PC-3 (cell line): ENCODE measurements at regions not wholly inside any gene's neighbourhood (a gene's known extent, or its start where the extent isn't known, plus 50 kb on each side); places are given as distances from the start of the nearest gene placed in this dataset.
"Not testable (repeated sequence)": the region's sequence is repeated elsewhere in the genome, so short reads cannot be mapped to it uniquely, and the experiment has no call there.

Experiments
- ATAC-seq: fragments of 200-7000 bp; cut with Tn5 transposase; 2 replicates; pipeline ENCODE4 v1.9.1; 2020; ENCODE audit warnings: mild to moderate bottlenecking, moderate library complexity
- BruUV-seq: library from RNA; stranded (reverse); fragments of 400-500 nt; replicated peaks from 2 replicates; lab custom pipeline; 2021; lab: Mats Ljungman, UMichigan
- CTCF ChIA-PET: fragments of 300-600 bp; sonication (Branson Sonifier 250); formaldehyde crosslinking; loops from one replicate; lab custom pipeline; 2022; ENCODE audit warnings: antibody characterized with exemption; lab: Charles Lee
- POLR2A ChIA-PET: fragments of 300-600 bp; sonication (Branson Sonifier 250); formaldehyde crosslinking; loops from one replicate; lab custom pipeline; 2022; ENCODE audit warnings: antibody characterized with exemption; ENCODE audit not compliant: unreplicated experiment; lab: Charles Lee
- DNase-seq: peaks from one replicate; pipeline ENCODE4 v3.0.0-alpha.2; 2015
- H2AFZ ChIP-seq: fragments of 300-600 bp; sonication (generic); 2 replicates; pipeline ENCODE4 v1.6.0; 2016; ENCODE audit warnings: antibody characterized with exemption, low read length
- H3F3A ChIP-seq: fragments of 300-600 bp; sonication (generic); one replicate; pipeline ENCODE4 v1.6.0; 2017; ENCODE audit warnings: antibody characterized with exemption, low read length, control low read depth, mild to moderate bottlenecking; ENCODE audit not compliant: unreplicated experiment
- H3K27ac ChIP-seq: fragments of 300-600 bp; sonication (generic); 2 replicates; pipeline ENCODE4 v1.5.1; 2016; ENCODE audit warnings: mild to moderate bottlenecking, low read length
- H3K27me3 ChIP-seq: fragments of 300-600 bp; sonication (generic); 2 replicates; pipeline ENCODE4 v1.6.1; 2016; ENCODE audit warnings: low read length, mixed read lengths
- H3K36me3 ChIP-seq: fragments of 300-600 bp; sonication (generic); 2 replicates; pipeline ENCODE4 v1.6.1; 2016; ENCODE audit warnings: low read depth, mixed run types, low read length, mixed read lengths
- H3K4me1 ChIP-seq: fragments of 300-600 bp; sonication (generic); 2 replicates; pipeline ENCODE4 v1.5.1; 2016; ENCODE audit warnings: low read length; ENCODE audit not compliant: insufficient read depth
- H3K4me2 ChIP-seq: fragments of 300-600 bp; sonication (generic); 2 replicates; pipeline ENCODE4 v1.6.0; 2016; ENCODE audit warnings: low read length
- H3K4me3 ChIP-seq: fragments of 300-600 bp; sonication (generic); 2 replicates; pipeline ENCODE4 v1.5.1; 2016; ENCODE audit warnings: mild to moderate bottlenecking, low read length, mixed read lengths
- H3K79me2 ChIP-seq: fragments of 300-600 bp; sonication (generic); 2 replicates; pipeline ENCODE4 v1.6.1; 2017; ENCODE audit warnings: low read length, mixed read lengths
- H3K9ac ChIP-seq: fragments of 300-600 bp; sonication (generic); 2 replicates; pipeline ENCODE4 v1.6.0; 2016; ENCODE audit warnings: mild to moderate bottlenecking, low read length
- H3K9me2 ChIP-seq: fragments of 300-600 bp; sonication (generic); replicated peaks from 2 replicates; pipeline ENCODE4 v1.6.1; 2016; ENCODE audit warnings: mixed run types, low read length, mixed read lengths
- H3K9me3 ChIP-seq: fragments of 300-600 bp; sonication (generic); 2 replicates; pipeline ENCODE4 v1.6.1; 2016; ENCODE audit warnings: low read length, mixed read lengths
- H4K20me1 ChIP-seq: fragments of 300-600 bp; sonication (generic); 2 replicates; pipeline ENCODE4 v1.6.1; 2016; ENCODE audit warnings: low read length, mixed read lengths
- EZH2 ChIP-seq: fragments of 300-600 bp; sonication (generic); IDR thresholded peaks from one replicate; pipeline ENCODE4 v1.6.1; 2017; ENCODE audit warnings: antibody characterized with exemption, mild to moderate bottlenecking, low read length; ENCODE audit not compliant: unreplicated experiment
- EZH2phosphoT487 ChIP-seq: fragments of 300-600 bp; sonication (generic); IDR thresholded peaks from 2 replicates; pipeline ENCODE4 v1.6.1; 2018; ENCODE audit warnings: mild to moderate bottlenecking, antibody characterized with exemption, low read length, borderline replicate concordance
- intact Hi-C: fragments of 100-400 bp; cut with micrococcal nuclease; formaldehyde crosslinking; loops from 2 replicates; pipeline ENCODE4 v1.9.0; 2023
- TF ChIP-seq, protein P1 (sequence below): fragments of 300-600 bp; sonication (generic); conservative IDR thresholded peaks from 2 replicates; pipeline ENCODE4 v1.5.1; 2017; ENCODE audit warnings: antibody characterized with exemption, low read depth, mild to moderate bottlenecking, low read length

DNA sequence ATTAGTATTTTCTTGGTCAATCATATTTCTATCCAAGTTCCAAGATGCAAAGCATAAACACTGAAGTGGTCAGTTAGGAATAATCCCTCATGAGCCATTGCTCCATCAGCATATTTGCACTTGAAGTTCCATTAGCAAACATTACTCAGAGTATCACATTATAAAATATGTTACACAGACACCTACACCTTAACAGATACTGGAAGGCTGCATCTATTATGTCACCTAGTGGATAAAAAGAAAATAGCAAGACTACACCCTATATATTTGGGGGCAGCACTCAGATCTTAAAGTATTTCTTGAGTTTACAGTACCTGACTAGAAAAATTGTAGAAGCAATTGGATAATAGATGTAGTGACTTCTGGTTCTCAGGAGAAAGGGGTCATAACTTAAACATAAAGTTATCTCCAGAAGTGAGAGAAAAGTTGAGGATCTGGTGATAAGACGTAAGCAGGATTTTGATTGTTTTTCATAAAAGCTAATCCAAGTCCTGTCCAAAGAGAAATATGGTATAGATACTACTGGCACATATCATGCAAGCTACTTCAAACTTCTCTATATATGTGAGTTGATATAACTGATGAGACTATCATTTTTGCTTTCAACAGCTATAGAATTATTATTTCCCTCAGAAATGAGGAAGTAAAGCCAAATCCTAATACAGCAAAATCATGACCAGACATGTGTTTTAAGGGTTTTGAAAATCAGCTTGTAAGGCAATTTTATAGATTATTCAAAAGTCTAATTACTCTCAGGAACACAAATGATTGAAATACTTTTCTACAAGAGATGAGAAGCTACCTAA, 422.2 kb downstream of the GBE1 start:
- Histone ChIP-seq H3K27ac (peak overlapping the region; percentile 3), H3F3A (no peaks in the 10 kb centered on the region), H2AFZ (no peak overlapping the region), H3K4me3 (peak overlapping the region; percentile 8; the same call in 1 of the 2 replicates), H3K27me3 (no peaks in the 10 kb centered on the region), H3K79me2 (no peaks in the 10 kb centered on the region), H4K20me1 (no peaks in the 10 kb centered on the region), H3K36me3 (no peaks in the 10 kb centered on the region), H3K4me2 (peak overlapping the region; percentile 32), H3K4me1 (peaks cover 24% of the 10 kb centered on the region), H3K9ac (no peak overlapping the region), H3K9me2 (no peaks in the 10 kb centered on the region), H3K9me3 (no peaks in the 10 kb centered on the region)
- BruUV-seq = no TSS peak
- ATAC-seq = peak; percentile 85
- intact Hi-C loops = loop anchor here (1.0 to 10.0 kb wide), 4 partner anchors 37 to 567 kb away; no protein-coding TSS in a partner anchor
- peak; percentile 88 for DNase-seq
- CTCF ChIA-PET = interaction anchor here (1.2 kb wide), 1 partner anchor 38 kb away, joined by 12 read pairs; no protein-coding TSS in a partner anchor
- POLR2A ChIA-PET = no interaction called here
- TF ChIP-seq, protein P1, sequence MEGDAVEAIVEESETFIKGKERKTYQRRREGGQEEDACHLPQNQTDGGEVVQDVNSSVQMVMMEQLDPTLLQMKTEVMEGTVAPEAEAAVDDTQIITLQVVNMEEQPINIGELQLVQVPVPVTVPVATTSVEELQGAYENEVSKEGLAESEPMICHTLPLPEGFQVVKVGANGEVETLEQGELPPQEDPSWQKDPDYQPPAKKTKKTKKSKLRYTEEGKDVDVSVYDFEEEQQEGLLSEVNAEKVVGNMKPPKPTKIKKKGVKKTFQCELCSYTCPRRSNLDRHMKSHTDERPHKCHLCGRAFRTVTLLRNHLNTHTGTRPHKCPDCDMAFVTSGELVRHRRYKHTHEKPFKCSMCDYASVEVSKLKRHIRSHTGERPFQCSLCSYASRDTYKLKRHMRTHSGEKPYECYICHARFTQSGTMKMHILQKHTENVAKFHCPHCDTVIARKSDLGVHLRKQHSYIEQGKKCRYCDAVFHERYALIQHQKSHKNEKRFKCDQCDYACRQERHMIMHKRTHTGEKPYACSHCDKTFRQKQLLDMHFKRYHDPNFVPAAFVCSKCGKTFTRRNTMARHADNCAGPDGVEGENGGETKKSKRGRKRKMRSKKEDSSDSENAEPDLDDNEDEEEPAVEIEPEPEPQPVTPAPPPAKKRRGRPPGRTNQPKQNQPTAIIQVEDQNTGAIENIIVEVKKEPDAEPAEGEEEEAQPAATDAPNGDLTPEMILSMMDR = peak; percentile 92
- TF ChIP-seq EZH2 = no peak

DNA sequence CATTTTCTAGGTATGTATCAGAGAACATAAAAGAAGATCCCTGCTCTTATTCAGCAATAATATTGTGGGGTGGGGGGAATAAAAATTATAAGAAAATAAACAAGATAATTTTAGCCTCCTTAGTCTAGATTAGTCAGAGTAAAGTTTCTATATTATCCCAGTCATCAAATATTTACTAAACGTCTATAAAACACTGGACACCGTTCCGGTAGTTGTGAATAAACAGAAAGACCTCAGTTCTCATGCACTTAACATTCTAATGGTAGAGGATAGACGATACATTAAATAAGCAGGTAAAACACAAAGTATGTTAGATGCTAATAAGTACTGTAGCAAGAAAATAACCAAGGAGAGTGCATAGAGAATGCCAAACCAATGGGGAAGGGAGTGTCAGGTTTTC, 425.0 kb downstream of the GBE1 start:
- no peaks in the 10 kb centered on the region for H3F3A ChIP-seq
- no peaks in the 10 kb centered on the region for H3K27me3 ChIP-seq
- peak overlapping the region; percentile 23 for H3K4me2 ChIP-seq
- no peak overlapping the region for H3K4me3 ChIP-seq
- H3K27ac ChIP-seq = peak overlapping the region; percentile 25
- H2AFZ ChIP-seq = no peak overlapping the region
- peaks cover 24% of the 10 kb centered on the region for H3K4me1 ChIP-seq
- intact Hi-C loops = loop anchor here (5.0 to 10.0 kb wide), 2 partner anchors 92 to 564 kb away; no protein-coding TSS in a partner anchor
- H3K9me2 ChIP-seq = no peaks in the 10 kb centered on the region
- ChIA-PET POLR2A (no interaction called here), CTCF (interaction anchor here (0.5 kb wide), 1 partner anchor 168 kb away, joined by 5 read pairs; no protein-coding TSS in a partner anchor)
- H3K79me2 ChIP-seq = no peaks in the 10 kb centered on the region
- H3K9ac ChIP-seq = no peak overlapping the region
- TF ChIP-seq EZH2phosphoT487 = no peak
- no peak for TF ChIP-seq EZH2
- no peaks in the 10 kb centered on the region for H3K9me3 ChIP-seq
- no peaks in the 10 kb centered on the region for H3K36me3 ChIP-seq
- no TSS peak for BruUV-seq
- ATAC-seq (peak; percentile 83), DNase-seq (peak; percentile 66)
- H4K20me1 ChIP-seq = no peaks in the 10 kb centered on the region

DNA sequence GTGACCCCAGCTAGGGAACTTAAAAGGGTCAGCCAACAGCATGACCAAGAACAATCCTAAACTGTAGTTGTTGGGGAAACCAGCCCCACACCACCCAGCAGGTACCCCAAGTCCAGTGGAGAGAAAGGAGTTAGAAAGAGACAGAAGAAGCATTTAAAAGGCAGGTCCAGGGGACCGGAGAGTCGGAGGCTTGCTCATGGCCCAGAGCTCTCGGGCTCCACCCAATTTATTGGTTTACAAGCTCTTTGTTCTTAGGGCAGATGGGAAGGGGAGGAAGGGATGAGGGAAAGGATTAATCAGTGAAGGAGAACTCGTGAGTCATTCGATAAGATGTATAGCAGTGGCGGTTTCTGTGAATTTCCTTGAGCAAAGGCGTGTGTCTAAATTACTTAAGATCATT, 431.6 kb downstream of the GBE1 start:
- H3K27ac ChIP-seq, H3K4me1 ChIP-seq, CTCF ChIA-PET, H3K36me3 ChIP-seq, H3K79me2 ChIP-seq, H3F3A ChIP-seq, H3K27me3 ChIP-seq, BruUV-seq, H3K4me2 ChIP-seq, H3K9ac ChIP-seq, ATAC-seq, H3K9me2 ChIP-seq, DNase-seq, POLR2A ChIA-PET, H2AFZ ChIP-seq, H4K20me1 ChIP-seq, H3K9me3 ChIP-seq, H3K4me3 ChIP-seq: not testable (repeated sequence)
- intact Hi-C loops = loop anchor here (10.0 kb wide), 1 partner anchor 85 kb away; no protein-coding TSS in a partner anchor
